ENCODE measurements at regions not wholly inside any gene's neighbourhood (a gene's known extent, or its start where the extent isn't known, plus 50 kb on each side); places are given as distances from the start of the nearest gene placed in this dataset.

DNA sequence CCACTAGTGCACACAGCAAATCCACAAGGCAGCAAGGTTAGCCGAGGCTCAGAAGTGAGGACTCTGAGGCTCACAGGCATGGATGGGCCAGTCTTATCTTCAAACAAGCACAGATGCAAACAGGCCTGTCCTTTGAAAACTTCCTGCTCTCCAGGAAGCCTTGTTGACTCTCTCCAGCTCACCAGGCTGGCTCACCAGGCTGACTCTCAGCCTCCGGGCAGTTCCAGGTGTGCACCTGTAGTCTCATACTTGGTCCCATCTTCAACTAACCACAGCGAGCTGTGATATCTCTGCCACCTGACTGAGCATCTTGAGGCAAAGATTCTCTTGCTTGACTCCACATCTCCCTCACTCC lies 173.9 kb upstream of the ZMIZ1 start:
- H3K27me3 ChIP-seq (replicated peaks; ENCODE audit: insufficient read depth, low read depth, low read length, poor library complexity), result no peaks in the 10 kb centered on the region
- H3K4me1 ChIP-seq (ENCODE audit: insufficient read depth, low read length, poor library complexity, severe bottlenecking), result no peaks in the 10 kb centered on the region
- TF ChIP-seq EZH2 (IDR thresholded peaks at IDR 0.05; ENCODE audit: borderline replicate concordance, low read depth, low read length, poor library complexity, severe bottlenecking) (no peak), CTCF (conservative IDR thresholded peaks at IDR 0.05; ENCODE audit: low read depth, low read length) (no peak)
- no peaks in the 10 kb centered on the region for H3K9me3 ChIP-seq (ENCODE audit: low read depth, low read length, poor library complexity, severe bottlenecking)
- no peak overlapping the region for H3K27ac ChIP-seq (ENCODE audit: low read depth, low read length, poor library complexity, severe bottlenecking)
- no peaks in the 10 kb centered on the region for H3K36me3 ChIP-seq (ENCODE audit: insufficient read depth, low read length, poor library complexity, severe bottlenecking)
- POLR2A ChIA-PET (ENCODE audit: low non-redundant PET), result interaction anchor here (0.5 kb wide), 1 partner anchor 36 kb away, joined by 3 read pairs; no protein-coding TSS in a partner anchor
- no TSS peak for BruUV-seq (replicated peaks)
- H3K4me3 ChIP-seq (ENCODE audit: low read depth, low read length, poor library complexity, severe bottlenecking), result no peak overlapping the region
- DNase-seq (ENCODE audit: low spot score), result no peak
- intact Hi-C loops (cut with micrococcal nuclease; ENCODE audit: unreplicated experiment), result no loop called here
- CTCF ChIA-PET, result interaction anchor here (0.8 kb wide), 1 partner anchor 90 kb away, joined by 3 read pairs; no protein-coding TSS in a partner anchor

GRCh38 chr10:78895469-78895868 lies 173.3 kb upstream of the ZMIZ1 start:
- Histone ChIP-seq H3K36me3 (ENCODE audit: insufficient read depth, low read length, poor library complexity, severe bottlenecking) (no peaks in the 10 kb centered on the region), H3K27ac (ENCODE audit: low read depth, low read length, poor library complexity, severe bottlenecking) (no peak overlapping the region), H3K4me3 (ENCODE audit: low read depth, low read length, poor library complexity, severe bottlenecking) (no peak overlapping the region), H3K4me1 (ENCODE audit: insufficient read depth, low read length, poor library complexity, severe bottlenecking) (no peaks in the 10 kb centered on the region), H3K9me3 (ENCODE audit: low read depth, low read length, poor library complexity, severe bottlenecking) (no peaks in the 10 kb centered on the region), H3K27me3 (replicated peaks; ENCODE audit: insufficient read depth, low read depth, low read length, poor library complexity) (no peaks in the 10 kb centered on the region)
- ChIA-PET POLR2A (ENCODE audit: low non-redundant PET) (no interaction called here), CTCF (interaction anchor here (0.8 kb wide), 1 partner anchor 90 kb away, joined by 3 read pairs; no protein-coding TSS in a partner anchor)
- no peak for DNase-seq (ENCODE audit: low spot score)
- no TSS peak for BruUV-seq (replicated peaks)
- intact Hi-C loops (cut with micrococcal nuclease; ENCODE audit: unreplicated experiment), result no loop called here
- TF ChIP-seq EZH2 (IDR thresholded peaks at IDR 0.05; ENCODE audit: borderline replicate concordance, low read depth, low read length, poor library complexity, severe bottlenecking) (no peak), CTCF (conservative IDR thresholded peaks at IDR 0.05; ENCODE audit: low read depth, low read length) (no peak)

DNA sequence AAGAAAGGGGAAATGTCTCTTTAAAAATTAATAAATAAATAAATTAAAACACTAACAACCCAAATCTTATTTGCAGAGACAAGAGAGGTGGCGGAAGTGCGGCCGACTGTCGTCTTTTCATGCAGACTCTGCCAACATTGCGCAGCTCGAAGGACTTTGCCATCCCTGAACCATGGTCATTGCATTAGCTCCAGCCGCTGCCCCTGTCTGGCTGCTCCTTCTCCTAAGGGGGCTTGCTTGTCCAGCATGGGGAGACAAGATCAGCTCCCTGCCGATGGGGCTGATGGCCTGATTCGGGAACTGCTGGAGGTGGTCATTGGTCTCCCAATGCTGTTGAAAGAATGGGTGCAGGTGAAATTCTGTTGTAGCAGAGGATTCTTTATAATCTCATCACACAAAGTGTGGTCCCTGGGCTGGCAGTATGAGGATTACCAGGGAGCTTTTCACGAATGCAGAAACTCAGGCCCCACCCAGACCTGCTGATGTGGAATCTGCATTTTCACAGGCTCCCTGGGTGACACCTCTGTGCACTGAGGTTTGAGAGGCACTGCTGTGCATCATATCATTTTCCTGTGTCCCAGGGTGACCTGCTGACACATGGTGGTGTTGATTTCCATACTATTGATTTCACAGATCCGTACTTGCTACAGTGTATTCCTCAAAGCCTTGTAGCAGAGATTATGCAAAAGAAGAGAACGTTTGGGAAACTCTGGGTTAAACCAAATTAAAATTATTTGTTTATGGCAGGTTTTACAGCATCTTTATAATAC lies 172.4 kb upstream of the ZMIZ1 start:
- Histone ChIP-seq H3K4me1 (ENCODE audit: insufficient read depth, low read length, poor library complexity, severe bottlenecking) (no peaks in the 10 kb centered on the region), H3K9me3 (ENCODE audit: low read depth, low read length, poor library complexity, severe bottlenecking) (no peaks in the 10 kb centered on the region), H3K27ac (ENCODE audit: low read depth, low read length, poor library complexity, severe bottlenecking) (no peak overlapping the region), H3K36me3 (ENCODE audit: insufficient read depth, low read length, poor library complexity, severe bottlenecking) (no peaks in the 10 kb centered on the region), H3K4me3 (ENCODE audit: low read depth, low read length, poor library complexity, severe bottlenecking) (no peak overlapping the region), H3K27me3 (replicated peaks; ENCODE audit: insufficient read depth, low read depth, low read length, poor library complexity) (no peaks in the 10 kb centered on the region)
- no peak for DNase-seq (ENCODE audit: low spot score)
- no peak for TF ChIP-seq CTCF (conservative IDR thresholded peaks at IDR 0.05; ENCODE audit: low read depth, low read length)
- TF ChIP-seq EZH2 (IDR thresholded peaks at IDR 0.05; ENCODE audit: borderline replicate concordance, low read depth, low read length, poor library complexity, severe bottlenecking), result no peak
- intact Hi-C loops (cut with micrococcal nuclease; ENCODE audit: unreplicated experiment), result no loop called here
- BruUV-seq (replicated peaks), result no TSS peak
- ChIA-PET CTCF (no interaction called here), POLR2A (ENCODE audit: low non-redundant PET) (no interaction called here)
